ENCODE measurements at regions not wholly inside any gene's neighbourhood (a gene's known extent, or its start where the extent isn't known, plus 50 kb on each side); places are given as distances from the start of the nearest gene placed in this dataset.

GRCh38 chr15:81887912-81888311 lies 157.9 kb downstream of the MEX3B start:
- TF ChIP-seq, protein P1, sequence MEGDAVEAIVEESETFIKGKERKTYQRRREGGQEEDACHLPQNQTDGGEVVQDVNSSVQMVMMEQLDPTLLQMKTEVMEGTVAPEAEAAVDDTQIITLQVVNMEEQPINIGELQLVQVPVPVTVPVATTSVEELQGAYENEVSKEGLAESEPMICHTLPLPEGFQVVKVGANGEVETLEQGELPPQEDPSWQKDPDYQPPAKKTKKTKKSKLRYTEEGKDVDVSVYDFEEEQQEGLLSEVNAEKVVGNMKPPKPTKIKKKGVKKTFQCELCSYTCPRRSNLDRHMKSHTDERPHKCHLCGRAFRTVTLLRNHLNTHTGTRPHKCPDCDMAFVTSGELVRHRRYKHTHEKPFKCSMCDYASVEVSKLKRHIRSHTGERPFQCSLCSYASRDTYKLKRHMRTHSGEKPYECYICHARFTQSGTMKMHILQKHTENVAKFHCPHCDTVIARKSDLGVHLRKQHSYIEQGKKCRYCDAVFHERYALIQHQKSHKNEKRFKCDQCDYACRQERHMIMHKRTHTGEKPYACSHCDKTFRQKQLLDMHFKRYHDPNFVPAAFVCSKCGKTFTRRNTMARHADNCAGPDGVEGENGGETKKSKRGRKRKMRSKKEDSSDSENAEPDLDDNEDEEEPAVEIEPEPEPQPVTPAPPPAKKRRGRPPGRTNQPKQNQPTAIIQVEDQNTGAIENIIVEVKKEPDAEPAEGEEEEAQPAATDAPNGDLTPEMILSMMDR (IDR thresholded peaks at IDR 0.05) = no peak
- no peak for TF ChIP-seq POLR2A (IDR thresholded peaks at IDR 0.05)

Data from esophagus squamous epithelium (tissue), 4 donors.